ENCODE measurements at regions not wholly inside any gene's neighbourhood (a gene's known extent, or its start where the extent isn't known, plus 50 kb on each side); places are given as distances from the start of the nearest gene placed in this dataset.

DNA sequence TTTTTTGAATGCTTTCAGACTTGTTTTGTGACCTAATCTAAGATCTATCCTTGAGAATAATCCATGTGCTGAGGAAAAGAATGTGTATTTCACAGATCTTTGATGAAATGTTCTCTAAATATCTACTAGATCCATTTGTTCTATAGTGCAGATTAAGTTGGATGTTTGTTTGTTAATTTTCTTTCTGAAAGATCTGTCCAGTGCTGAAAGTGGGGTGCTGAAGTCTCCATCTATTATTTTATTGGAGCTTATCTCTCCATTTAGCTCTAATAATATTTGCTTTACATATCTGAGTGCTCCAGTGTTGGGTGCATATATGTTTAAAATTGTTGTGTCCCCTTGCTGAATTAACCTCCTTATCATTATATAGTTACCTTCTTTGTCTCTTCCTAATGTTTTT, 303.6 kb downstream of the HTR1B start:
- TF ChIP-seq POLR2AphosphoS5 (IDR thresholded peaks at IDR 0.05; ENCODE audit: low read depth, low read length) (no peak), REST (IDR thresholded peaks at IDR 0.05; ENCODE audit: insufficient read depth in 1 of 2, low read depth in 2 of 2, low read length in 2 of 2) (no peak), TAF1 (IDR thresholded peaks at IDR 0.05; ENCODE audit: borderline replicate concordance, insufficient read depth, low read length) (no peak), SIN3A (IDR thresholded peaks at IDR 0.05; ENCODE audit: borderline replicate concordance, insufficient read depth, low read length) (no peak)

All from PFSK-1 (cell line).